GM21825 (cell line): ENCODE measurements at regions not wholly inside any gene's neighbourhood (a gene's known extent, or its start where the extent isn't known, plus 50 kb on each side); places are given as distances from the start of the nearest gene placed in this dataset.

Source experiments
- ATAC-seq: cut with Tn5 transposase; IDR thresholded peaks from one replicate; pipeline ENCODE4 v1.9.1; 2021; ENCODE audit warnings: mild to moderate bottlenecking, moderate library complexity; ENCODE audit not compliant: unreplicated experiment

GRCh38 chr19:30718707-30719106, 346.5 kb downstream of the ZNF536 start:
- no peak for ATAC-seq

GRCh38 chr19:30718014-30718413, 345.8 kb downstream of the ZNF536 start:
- ATAC-seq = no peak

- no peak for ATAC-seq
Observed at GRCh38 chr19:30717381-30717780, 345.2 kb downstream of the ZNF536 start.

GRCh38 chr19:30712431-30713337, 340.5 kb downstream of the ZNF536 start:
- ATAC-seq = no peak

- no peak for ATAC-seq
Observed at GRCh38 chr19:30711826-30712225, 339.6 kb downstream of the ZNF536 start.

- ATAC-seq = no peak
Observed at GRCh38 chr19:30711296-30711695, 339.1 kb downstream of the ZNF536 start.

GRCh38 chr19:30710721-30711120, 338.5 kb downstream of the ZNF536 start:
- ATAC-seq = no peak

- ATAC-seq = no peak
Observed at GRCh38 chr19:30708416-30709178, 336.4 kb downstream of the ZNF536 start.

- no peak for ATAC-seq
Observed at GRCh38 chr19:30704771-30705330, 332.7 kb downstream of the ZNF536 start.

GRCh38 chr19:30703645-30704044, 331.5 kb downstream of the ZNF536 start:
- no peak for ATAC-seq

- ATAC-seq = no peak
Observed at GRCh38 chr19:30701178-30701577, 329.0 kb downstream of the ZNF536 start.

GRCh38 chr19:30699871-30700280, 327.7 kb downstream of the ZNF536 start:
- no peak for ATAC-seq

GRCh38 chr19:30696514-30696913, 324.3 kb downstream of the ZNF536 start:
- ATAC-seq = no peak

GRCh38 chr19:30695171-30695875, 323.1 kb downstream of the ZNF536 start:
- ATAC-seq = no peak

GRCh38 chr19:30694156-30694755, 322.1 kb downstream of the ZNF536 start:
- no peak for ATAC-seq

GRCh38 chr19:30692879-30693503, 320.8 kb downstream of the ZNF536 start:
- ATAC-seq = no peak

GRCh38 chr19:30692181-30692811, 320.1 kb downstream of the ZNF536 start:
- no peak for ATAC-seq

- no peak for ATAC-seq
Observed at GRCh38 chr19:30691819-30692166, 319.6 kb downstream of the ZNF536 start.

GRCh38 chr19:30690935-30691818, 319.0 kb downstream of the ZNF536 start:
- ATAC-seq = no peak
